Spinal cord (tissue), 9 donors: ENCODE measurements at regions not wholly inside any gene's neighbourhood (a gene's known extent, or its start where the extent isn't known, plus 50 kb on each side); places are given as distances from the start of the nearest gene placed in this dataset.
"Not testable (repeated sequence)": the region's sequence is repeated elsewhere in the genome, so short reads cannot be mapped to it uniquely, and the experiment has no call there.

Experiments
- DNase-seq, 6 donors: peaks; one replicate each; pipeline versions ENCODE4 v3.0.0 to v3.0.0-alpha.2; 2013 to 2015; ENCODE audit warnings: low spot score in 6 of 6, low read depth in 4 of 6
- H3K27ac ChIP-seq: one replicate; pipeline ENCODE4 v1.5.1; 2013; ENCODE audit warnings: low read depth, low read length, control low read depth
- H3K27me3 ChIP-seq: one replicate; pipeline ENCODE4 v1.6.1; 2013; ENCODE audit warnings: low read length; ENCODE audit not compliant: control insufficient read depth, insufficient read depth
- H3K36me3 ChIP-seq: one replicate; pipeline ENCODE4 v1.6.1; 2013; ENCODE audit warnings: low read length; ENCODE audit not compliant: control insufficient read depth, insufficient read depth
- H3K4me1 ChIP-seq: one replicate; pipeline ENCODE4 v1.6.1; 2013; ENCODE audit warnings: low read length; ENCODE audit not compliant: control insufficient read depth, insufficient read depth
- H3K4me3 ChIP-seq: one replicate; pipeline ENCODE4 v1.5.1; 2013; ENCODE audit warnings: low read depth, low read length, control low read depth
- H3K9me3 ChIP-seq: one replicate; pipeline ENCODE4 v1.6.1; 2013; ENCODE audit warnings: low read length; ENCODE audit not compliant: control insufficient read depth, insufficient read depth
- WGBS: methylation state at CpG from one replicate; pipeline ENCODE4 v1.1.5; 2013; ENCODE audit warnings: missing lambda C conversion rate; ENCODE audit not compliant: insufficient coverage; 5-methylcytosine and 5-hydroxymethylcytosine counted together
- donor health status: healthy.

- WGBS, result no CpG with 5 or more reads among the region's 1 CpG
- Histone ChIP-seq H3K4me3 (no peak overlapping the region), H3K27ac (no peak overlapping the region), H3K27me3 (no peaks in the 10 kb centered on the region), H3K9me3 (no peaks in the 10 kb centered on the region), H3K36me3 (no peaks in the 10 kb centered on the region), H3K4me1 (no peaks in the 10 kb centered on the region)
- no peak for DNase-seq
These were observed 148.6 kb upstream of the MME start for GRCh38 chr3:154931484-154931883.

- WGBS, result no CpG with 5 or more reads among the region's 1 CpG
These were observed 153.4 kb upstream of the MME start for GRCh38 chr3:154926721-154927120.

DNA sequence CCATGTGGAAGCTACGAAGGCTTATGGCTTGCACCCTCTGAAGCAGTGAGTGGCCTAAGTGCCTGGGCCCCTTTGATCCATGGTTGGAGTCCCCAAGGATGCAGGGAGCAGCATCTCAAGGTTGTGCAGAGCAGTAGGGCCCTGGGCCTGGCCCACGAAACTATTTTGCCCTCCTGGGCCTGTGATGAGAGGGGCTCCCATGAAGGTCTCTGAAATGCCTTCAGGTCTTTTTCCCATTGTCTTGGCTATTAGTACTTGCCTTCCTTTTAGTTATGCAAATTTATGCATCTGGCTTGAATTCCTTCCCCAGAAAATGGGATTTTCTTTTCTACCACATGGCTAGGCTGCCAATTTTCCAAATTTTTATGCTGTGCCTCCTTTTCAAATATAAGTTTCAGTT, 158.8 kb upstream of the MME start:
- Histone ChIP-seq H3K27ac (no peak overlapping the region), H3K4me1 (no peaks in the 10 kb centered on the region), H3K4me3 (no peak overlapping the region), H3K9me3 (no peaks in the 10 kb centered on the region), H3K36me3 (no peaks in the 10 kb centered on the region), H3K27me3 (no peaks in the 10 kb centered on the region)
- no peak for DNase-seq
- WGBS, result 89% methylated on average over 2 of the region's 2 CpGs

More at GRCh38 chr3:154926721-154927120, 153.4 kb upstream of the MME start:
- H3K36me3 ChIP-seq, result no peaks in the 10 kb centered on the region
- H3K27ac ChIP-seq, result no peak overlapping the region
- H3K9me3 ChIP-seq, result no peaks in the 10 kb centered on the region
- DNase-seq, result no peak
- no peak overlapping the region for H3K4me3 ChIP-seq
- no peaks in the 10 kb centered on the region for H3K27me3 ChIP-seq
- no peaks in the 10 kb centered on the region for H3K4me1 ChIP-seq

DNA sequence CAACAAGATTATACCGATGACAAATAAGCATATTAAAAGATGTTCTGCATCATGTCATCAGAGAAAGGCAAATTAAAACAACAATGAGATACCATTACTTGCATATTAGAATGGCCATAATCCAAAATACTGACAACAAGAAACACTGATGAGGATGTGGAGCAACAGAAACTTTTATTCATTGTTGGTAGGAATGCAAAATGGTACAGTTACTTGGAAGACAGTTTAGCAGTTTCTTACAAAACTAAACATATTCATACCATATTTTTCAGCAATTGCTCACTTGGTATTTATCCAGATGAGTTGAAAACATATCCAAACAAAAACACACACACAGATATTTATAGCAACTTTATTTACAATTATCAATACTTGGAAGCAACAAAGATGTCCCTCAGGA, 160.9 kb upstream of the MME start:
- H3K27me3 ChIP-seq, result no peaks in the 10 kb centered on the region
- no peak for DNase-seq
- WGBS, result no CpG with 5 or more reads among the region's 1 CpG
- H3K9me3 ChIP-seq, result peaks cover 2% of the 10 kb centered on the region
- H3K4me1 ChIP-seq, result no peaks in the 10 kb centered on the region
- H3K4me3 ChIP-seq, result no peak overlapping the region
- H3K36me3 ChIP-seq, result no peaks in the 10 kb centered on the region
- H3K27ac ChIP-seq, result no peak overlapping the region

- Histone ChIP-seq H3K27ac (no peak overlapping the region), H3K36me3 (no peaks in the 10 kb centered on the region), H3K27me3 (no peaks in the 10 kb centered on the region), H3K4me3 (no peak overlapping the region), H3K4me1 (no peaks in the 10 kb centered on the region), H3K9me3 (no peaks in the 10 kb centered on the region)
- WGBS, result no CpG with 5 or more reads among the region's 2 CpGs
- no peak for DNase-seq
These were observed 175.8 kb upstream of the MME start for GRCh38 chr3:154904328-154904727.

- H3K36me3 ChIP-seq, H3K27ac ChIP-seq, H3K4me1 ChIP-seq, H3K27me3 ChIP-seq, H3K9me3 ChIP-seq, H3K4me3 ChIP-seq, DNase-seq: not testable (repeated sequence)
These were observed 177.6 kb upstream of the MME start for GRCh38 chr3:154902495-154902894.

DNA sequence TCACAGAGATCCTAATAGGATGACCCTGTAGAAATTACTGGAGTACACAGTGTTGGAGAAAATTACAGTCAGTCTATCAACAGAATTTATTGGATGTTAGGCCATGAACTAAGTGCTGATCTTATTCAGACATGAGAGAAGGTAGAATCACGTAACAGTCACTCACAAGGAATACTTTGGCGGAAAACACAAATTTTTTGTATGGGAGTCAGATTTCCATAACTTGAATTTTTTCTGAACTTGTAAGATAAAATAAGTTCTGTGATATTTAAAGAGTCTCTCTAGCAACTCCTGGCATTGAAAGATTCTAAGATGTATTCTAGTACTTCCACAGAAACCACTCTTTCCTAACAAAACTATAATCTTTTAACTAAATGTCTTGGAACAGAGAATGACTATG, 178.8 kb upstream of the MME start:
- no peaks in the 10 kb centered on the region for H3K36me3 ChIP-seq
- no peak overlapping the region for H3K27ac ChIP-seq
- H3K4me1 ChIP-seq, result no peaks in the 10 kb centered on the region
- no CpG with 5 or more reads among the region's 2 CpGs for whole genome bisulfite sequencing
- H3K4me3 ChIP-seq, result no peak overlapping the region
- DNase-seq, result no peak
- H3K9me3 ChIP-seq, result no peaks in the 10 kb centered on the region
- H3K27me3 ChIP-seq, result no peaks in the 10 kb centered on the region

DNA sequence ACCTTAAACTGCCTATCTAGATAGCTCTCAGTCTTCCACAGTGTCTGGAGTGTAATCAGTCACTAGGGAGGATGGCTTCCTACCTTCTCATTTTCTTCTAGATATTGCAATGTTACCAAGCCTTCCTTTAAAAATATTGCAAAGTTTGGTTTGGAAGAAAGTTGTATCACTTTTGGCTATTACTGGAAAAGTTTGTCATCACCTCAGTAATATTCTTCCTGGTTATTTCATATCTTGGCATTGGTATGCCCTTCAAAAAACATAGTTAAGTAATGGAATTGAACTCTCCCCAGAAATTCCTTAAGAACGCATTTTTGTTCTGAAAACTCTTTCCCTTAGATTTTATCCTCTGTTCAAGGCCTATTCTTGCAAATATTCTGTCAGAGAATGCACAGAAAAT, 179.3 kb upstream of the MME start:
- Histone ChIP-seq H3K4me1 (no peaks in the 10 kb centered on the region), H3K4me3 (no peak overlapping the region), H3K27me3 (no peaks in the 10 kb centered on the region), H3K9me3 (no peaks in the 10 kb centered on the region), H3K27ac (no peak overlapping the region), H3K36me3 (no peaks in the 10 kb centered on the region)
- WGBS, result no CpG with 5 or more reads among the region's 1 CpG
- no peak for DNase-seq

GRCh38 chr3:154898916-154899315, 181.2 kb upstream of the MME start:
- DNase-seq, result no peak
- no peaks in the 10 kb centered on the region for H3K27me3 ChIP-seq
- WGBS, result no CpG with 5 or more reads among the region's 1 CpG
- H3K9me3 ChIP-seq, result no peaks in the 10 kb centered on the region
- no peak overlapping the region for H3K4me3 ChIP-seq
- no peak overlapping the region for H3K27ac ChIP-seq
- H3K36me3 ChIP-seq, result no peaks in the 10 kb centered on the region
- H3K4me1 ChIP-seq, result no peaks in the 10 kb centered on the region

- Histone ChIP-seq H3K4me1 (no peaks in the 10 kb centered on the region), H3K36me3 (no peaks in the 10 kb centered on the region), H3K4me3 (no peak overlapping the region), H3K27me3 (no peaks in the 10 kb centered on the region), H3K9me3 (no peaks in the 10 kb centered on the region), H3K27ac (no peak overlapping the region)
- WGBS, result no CpG with 5 or more reads among the region's 3 CpGs
- DNase-seq, result no peak
These were observed 181.7 kb upstream of the MME start for GRCh38 chr3:154898443-154898842.
